C4-2B (cell line): ENCODE measurements at regions not wholly inside any gene's neighbourhood (a gene's known extent, or its start where the extent isn't known, plus 50 kb on each side); places are given as distances from the start of the nearest gene placed in this dataset.

Experiments used
- CTCF ChIP-seq: fragments of 450-650 bp; conservative IDR thresholded peaks from 2 replicates; pipeline ENCODE4 v1.5.1; 2017; ENCODE audit warnings: mild to moderate bottlenecking
- ZFX ChIP-seq: fragments of 450-650 bp; IDR thresholded peaks from 2 replicates; pipeline ENCODE4 v1.6.1; 2017

GRCh38 chr2:221762496-221762895 is 190.4 kb upstream of the EPHA4 start:
- TF ChIP-seq CTCF (no peak), ZFX (no peak)
